HG02970 (cell line): ENCODE measurements at regions not wholly inside any gene's neighbourhood (a gene's known extent, or its start where the extent isn't known, plus 50 kb on each side); places are given as distances from the start of the nearest gene placed in this dataset.

ENCODE experiments used
- ATAC-seq: cut with Tn5 transposase; IDR thresholded peaks from one replicate; pipeline ENCODE4 v1.9.1; 2021; ENCODE audit warnings: mild to moderate bottlenecking, moderate library complexity, moderate number of reproducible peaks; ENCODE audit not compliant: unreplicated experiment, low FRiP score

- ATAC-seq, result no peak
Measured at GRCh38 chr2:187274146-187274545, 173.9 kb downstream of the CALCRL start.

GRCh38 chr2:187272255-187272654 is 175.8 kb downstream of the CALCRL start:
- ATAC-seq, result no peak

GRCh38 chr2:187271825-187272224 is 176.2 kb downstream of the CALCRL start:
- no peak for ATAC-seq

- no peak for ATAC-seq
Measured at GRCh38 chr2:187266645-187267044, 181.4 kb downstream of the CALCRL start.

- ATAC-seq, result no peak
Measured at GRCh38 chr2:187266147-187266546, 181.9 kb downstream of the CALCRL start.

GRCh38 chr2:187264612-187265011 is 183.4 kb downstream of the CALCRL start:
- no peak for ATAC-seq

GRCh38 chr2:187263675-187264560 is 184.1 kb downstream of the CALCRL start:
- no peak for ATAC-seq

GRCh38 chr2:187261705-187262104 is 186.3 kb downstream of the CALCRL start:
- no peak for ATAC-seq

GRCh38 chr2:187252063-187252462 is 196.0 kb downstream of the CALCRL start:
- no peak for ATAC-seq

GRCh38 chr2:187250137-187250536 is 197.9 kb downstream of the CALCRL start:
- ATAC-seq, result no peak

GRCh38 chr2:187233811-187234210 is 214.2 kb downstream of the CALCRL start:
- ATAC-seq, result no peak

- no peak for ATAC-seq
Measured at GRCh38 chr2:187232749-187233148, 215.3 kb downstream of the CALCRL start.

- ATAC-seq, result no peak
Measured at GRCh38 chr2:187230088-187230487, 218.0 kb downstream of the CALCRL start.

- no peak for ATAC-seq
Measured at GRCh38 chr2:187228986-187229385, 219.1 kb downstream of the CALCRL start.

GRCh38 chr2:187224989-187225388 is 223.1 kb downstream of the CALCRL start:
- no peak for ATAC-seq

- no peak for ATAC-seq
Measured at GRCh38 chr2:187220071-187220470, 228.0 kb downstream of the CALCRL start.

- no peak for ATAC-seq
Measured at GRCh38 chr2:187215532-187216240, 232.4 kb downstream of the CALCRL start.

- ATAC-seq, result no peak
Measured at GRCh38 chr2:187214306-187214705, 233.7 kb downstream of the CALCRL start.

GRCh38 chr2:187213798-187214197 is 234.3 kb downstream of the CALCRL start:
- no peak for ATAC-seq

GRCh38 chr2:187210726-187211125 is 237.3 kb downstream of the CALCRL start:
- ATAC-seq, result no peak

- no peak for ATAC-seq
Measured at GRCh38 chr2:187208199-187208785, 239.8 kb downstream of the CALCRL start.
